HG03196 (cell line): ENCODE measurements at regions not wholly inside any gene's neighbourhood (a gene's known extent, or its start where the extent isn't known, plus 50 kb on each side); places are given as distances from the start of the nearest gene placed in this dataset.

Experiments used
- ATAC-seq: cut with Tn5 transposase; IDR thresholded peaks from one replicate; pipeline ENCODE4 v1.9.1; 2021; ENCODE audit not compliant: unreplicated experiment

GRCh38 chr20:61023612-61024011 is 228.4 kb upstream of the CDH4 start:
- no peak for ATAC-seq

- ATAC-seq, result no peak
Measured at GRCh38 chr20:61024390-61024789, 227.7 kb upstream of the CDH4 start.

GRCh38 chr20:61025536-61025935 is 226.5 kb upstream of the CDH4 start:
- no peak for ATAC-seq

- no peak for ATAC-seq
Measured at GRCh38 chr20:61026173-61026572, 225.9 kb upstream of the CDH4 start.

- ATAC-seq, result no peak
Measured at GRCh38 chr20:61026731-61027130, 225.3 kb upstream of the CDH4 start.

GRCh38 chr20:61027218-61027617 is 224.8 kb upstream of the CDH4 start:
- no peak for ATAC-seq

GRCh38 chr20:61030130-61030529 is 221.9 kb upstream of the CDH4 start:
- ATAC-seq, result no peak

GRCh38 chr20:61031101-61031830 is 220.8 kb upstream of the CDH4 start:
- no peak for ATAC-seq

- no peak for ATAC-seq
Measured at GRCh38 chr20:61037498-61037897, 214.6 kb upstream of the CDH4 start.

GRCh38 chr20:61041481-61041880 is 210.6 kb upstream of the CDH4 start:
- no peak for ATAC-seq

- no peak for ATAC-seq
Measured at GRCh38 chr20:61042506-61043385, 209.3 kb upstream of the CDH4 start.

GRCh38 chr20:61043681-61044080 is 208.4 kb upstream of the CDH4 start:
- no peak for ATAC-seq

- no peak for ATAC-seq
Measured at GRCh38 chr20:61044499-61044898, 207.6 kb upstream of the CDH4 start.

- ATAC-seq, result no peak
Measured at GRCh38 chr20:61045091-61045490, 207.0 kb upstream of the CDH4 start.

GRCh38 chr20:61045876-61046585 is 206.0 kb upstream of the CDH4 start:
- ATAC-seq, result no peak

- ATAC-seq, result no peak
Measured at GRCh38 chr20:61046721-61047351, 205.2 kb upstream of the CDH4 start.

- no peak for ATAC-seq
Measured at GRCh38 chr20:61047515-61047914, 204.5 kb upstream of the CDH4 start.

GRCh38 chr20:61048302-61048701 is 203.8 kb upstream of the CDH4 start:
- no peak for ATAC-seq

GRCh38 chr20:61049684-61050083 is 202.4 kb upstream of the CDH4 start:
- ATAC-seq, result no peak

- ATAC-seq, result no peak
Measured at GRCh38 chr20:61050336-61050890, 201.6 kb upstream of the CDH4 start.

- no peak for ATAC-seq
Measured at GRCh38 chr20:61052195-61052750, 199.8 kb upstream of the CDH4 start.
